VCaP (cell line): ENCODE measurements at regions not wholly inside any gene's neighbourhood (a gene's known extent, or its start where the extent isn't known, plus 50 kb on each side); places are given as distances from the start of the nearest gene placed in this dataset.

ENCODE experiments used
- H3K27ac ChIP-seq: fragments of 450-650 bp; 2 replicates; pipeline ENCODE4 v1.5.1; 2017
- CTCF ChIP-seq: fragments of 450-650 bp; conservative IDR thresholded peaks from 2 replicates; pipeline ENCODE4 v1.5.1; 2017; ENCODE audit warnings: mild to moderate bottlenecking, moderate library complexity

- TF ChIP-seq CTCF = no peak
- H3K27ac ChIP-seq = no peak overlapping the region
These were observed 683.9 kb downstream of the MATN1 start for GRCh38 chr1:30039354-30040080.

GRCh38 chr1:30038134-30039025 is 685.0 kb downstream of the MATN1 start:
- H3K27ac ChIP-seq = no peak overlapping the region
- TF ChIP-seq CTCF = no peak

- no peak for TF ChIP-seq CTCF
- H3K27ac ChIP-seq = no peak overlapping the region
These were observed 685.9 kb downstream of the MATN1 start for GRCh38 chr1:30037251-30038118.

GRCh38 chr1:30036666-30037065 is 686.7 kb downstream of the MATN1 start:
- no peak for TF ChIP-seq CTCF

GRCh38 chr1:30036229-30036547 is 687.2 kb downstream of the MATN1 start:
- no peak for TF ChIP-seq CTCF
- H3K27ac ChIP-seq = no peak overlapping the region

More at GRCh38 chr1:30036666-30037065, 686.7 kb downstream of the MATN1 start:
- no peak overlapping the region for H3K27ac ChIP-seq

GRCh38 chr1:30035522-30036228 is 687.7 kb downstream of the MATN1 start:
- H3K27ac ChIP-seq = no peak overlapping the region
- no peak for TF ChIP-seq CTCF
